Ammon's horn (tissue), 1 donor: ENCODE measurements at regions not wholly inside any gene's neighbourhood (a gene's known extent, or its start where the extent isn't known, plus 50 kb on each side); places are given as distances from the start of the nearest gene placed in this dataset.
"Not testable (repeated sequence)": the region's sequence is repeated elsewhere in the genome, so short reads cannot be mapped to it uniquely, and the experiment has no call there.

Experiments
- DNase-seq: peaks from one replicate; pipeline ENCODE4 v3.0.0-alpha.2; 2016; ENCODE audit warnings: low spot score

- DNase-seq, result no peak
These were observed 354.4 kb downstream of the QKI start for GRCh38 chr6:163768905-163769304.

GRCh38 chr6:163766936-163767335 is 352.4 kb downstream of the QKI start:
- no peak for DNase-seq

- DNase-seq, result no peak
These were observed 350.8 kb downstream of the QKI start for GRCh38 chr6:163765335-163765734.

GRCh38 chr6:163764565-163764964 is 350.0 kb downstream of the QKI start:
- DNase-seq, result no peak

GRCh38 chr6:163761481-163761880 is 347.0 kb downstream of the QKI start:
- no peak for DNase-seq

GRCh38 chr6:163760860-163761259 is 346.3 kb downstream of the QKI start:
- DNase-seq, result no peak

GRCh38 chr6:163759542-163759941 is 345.0 kb downstream of the QKI start:
- DNase-seq, result no peak

GRCh38 chr6:163757520-163757919 is 343.0 kb downstream of the QKI start:
- DNase-seq, result no peak

- peak; percentile 35 for DNase-seq
These were observed 341.6 kb downstream of the QKI start for GRCh38 chr6:163756079-163756478.

- DNase-seq, result no peak
These were observed 340.3 kb downstream of the QKI start for GRCh38 chr6:163754866-163755265.

- no peak for DNase-seq
These were observed 338.9 kb downstream of the QKI start for GRCh38 chr6:163753430-163753829.

GRCh38 chr6:163752446-163752845 is 337.9 kb downstream of the QKI start:
- DNase-seq, result no peak

GRCh38 chr6:163751032-163751525 is 336.6 kb downstream of the QKI start:
- no peak for DNase-seq

GRCh38 chr6:163750431-163751031 is 336.0 kb downstream of the QKI start:
- peak; percentile 64 for DNase-seq

GRCh38 chr6:163748886-163749285 is 334.4 kb downstream of the QKI start:
- DNase-seq, result no peak

- DNase-seq, result no peak
These were observed 333.5 kb downstream of the QKI start for GRCh38 chr6:163748036-163748435.

- DNase-seq, result not testable (repeated sequence)
These were observed 332.5 kb downstream of the QKI start for GRCh38 chr6:163747058-163747457.

GRCh38 chr6:163745536-163746400 is 331.2 kb downstream of the QKI start:
- no peak for DNase-seq

GRCh38 chr6:163744256-163744925 is 329.9 kb downstream of the QKI start:
- no peak for DNase-seq

- no peak for DNase-seq
These were observed 329.3 kb downstream of the QKI start for GRCh38 chr6:163743796-163744195.

GRCh38 chr6:163741743-163742363 is 327.3 kb downstream of the QKI start:
- DNase-seq, result no peak

GRCh38 chr6:163741342-163741741 is 326.8 kb downstream of the QKI start:
- no peak for DNase-seq
